NB4 (cell line): ENCODE measurements at regions not wholly inside any gene's neighbourhood (a gene's known extent, or its start where the extent isn't known, plus 50 kb on each side); places are given as distances from the start of the nearest gene placed in this dataset.

Experiments
- POLR2A ChIP-seq: IDR thresholded peaks from 2 replicates; pipeline ENCODE4 v1.6.1; 2011; ENCODE audit warnings: mild to moderate bottlenecking; ENCODE audit not compliant: insufficient read length; ENCODE audit errors: extremely low read depth
- TF ChIP-seq, protein P1 (sequence below): IDR thresholded peaks from one replicate; pipeline ENCODE4 v1.5.1; 2012; ENCODE audit warnings: low read depth, low read length
- TF ChIP-seq, protein P2 (sequence below): IDR thresholded peaks from 2 replicates; pipeline ENCODE4 v1.6.1; 2011; ENCODE audit warnings: low read depth, low read length

DNA sequence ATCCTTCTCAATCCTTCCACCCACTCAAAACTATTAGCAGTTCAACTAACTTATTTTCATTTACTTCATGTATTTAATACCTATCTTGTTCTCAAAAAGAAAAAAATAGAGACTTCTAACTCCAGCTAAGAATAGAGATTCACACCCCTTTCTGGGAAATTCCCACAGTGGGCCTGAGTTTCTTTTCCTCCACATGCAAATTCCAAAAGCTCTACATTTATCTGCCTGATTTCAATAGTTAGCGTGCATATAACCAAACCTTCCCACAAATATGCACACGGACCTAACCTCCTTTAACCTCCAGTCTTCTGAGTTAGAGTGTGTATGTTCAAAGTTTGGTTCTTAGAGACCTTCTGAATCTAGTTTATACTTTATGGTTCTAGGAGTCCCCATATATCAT lies 62.5 kb downstream of the GRIN2B start:
- TF ChIP-seq, protein P1, sequence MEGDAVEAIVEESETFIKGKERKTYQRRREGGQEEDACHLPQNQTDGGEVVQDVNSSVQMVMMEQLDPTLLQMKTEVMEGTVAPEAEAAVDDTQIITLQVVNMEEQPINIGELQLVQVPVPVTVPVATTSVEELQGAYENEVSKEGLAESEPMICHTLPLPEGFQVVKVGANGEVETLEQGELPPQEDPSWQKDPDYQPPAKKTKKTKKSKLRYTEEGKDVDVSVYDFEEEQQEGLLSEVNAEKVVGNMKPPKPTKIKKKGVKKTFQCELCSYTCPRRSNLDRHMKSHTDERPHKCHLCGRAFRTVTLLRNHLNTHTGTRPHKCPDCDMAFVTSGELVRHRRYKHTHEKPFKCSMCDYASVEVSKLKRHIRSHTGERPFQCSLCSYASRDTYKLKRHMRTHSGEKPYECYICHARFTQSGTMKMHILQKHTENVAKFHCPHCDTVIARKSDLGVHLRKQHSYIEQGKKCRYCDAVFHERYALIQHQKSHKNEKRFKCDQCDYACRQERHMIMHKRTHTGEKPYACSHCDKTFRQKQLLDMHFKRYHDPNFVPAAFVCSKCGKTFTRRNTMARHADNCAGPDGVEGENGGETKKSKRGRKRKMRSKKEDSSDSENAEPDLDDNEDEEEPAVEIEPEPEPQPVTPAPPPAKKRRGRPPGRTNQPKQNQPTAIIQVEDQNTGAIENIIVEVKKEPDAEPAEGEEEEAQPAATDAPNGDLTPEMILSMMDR = no peak
- TF ChIP-seq POLR2A = no peak
- TF ChIP-seq, protein P2, sequence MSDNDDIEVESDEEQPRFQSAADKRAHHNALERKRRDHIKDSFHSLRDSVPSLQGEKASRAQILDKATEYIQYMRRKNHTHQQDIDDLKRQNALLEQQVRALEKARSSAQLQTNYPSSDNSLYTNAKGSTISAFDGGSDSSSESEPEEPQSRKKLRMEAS = no peak
